ENCODE measurements at regions not wholly inside any gene's neighbourhood (a gene's known extent, or its start where the extent isn't known, plus 50 kb on each side); places are given as distances from the start of the nearest gene placed in this dataset.

GRCh38 chr4:143771269-143771668 lies 70.8 kb upstream of the FREM3 start:
- H3K4me3 ChIP-seq (ENCODE audit: low read depth, low read length) = no peak overlapping the region
- TF ChIP-seq, protein P1, sequence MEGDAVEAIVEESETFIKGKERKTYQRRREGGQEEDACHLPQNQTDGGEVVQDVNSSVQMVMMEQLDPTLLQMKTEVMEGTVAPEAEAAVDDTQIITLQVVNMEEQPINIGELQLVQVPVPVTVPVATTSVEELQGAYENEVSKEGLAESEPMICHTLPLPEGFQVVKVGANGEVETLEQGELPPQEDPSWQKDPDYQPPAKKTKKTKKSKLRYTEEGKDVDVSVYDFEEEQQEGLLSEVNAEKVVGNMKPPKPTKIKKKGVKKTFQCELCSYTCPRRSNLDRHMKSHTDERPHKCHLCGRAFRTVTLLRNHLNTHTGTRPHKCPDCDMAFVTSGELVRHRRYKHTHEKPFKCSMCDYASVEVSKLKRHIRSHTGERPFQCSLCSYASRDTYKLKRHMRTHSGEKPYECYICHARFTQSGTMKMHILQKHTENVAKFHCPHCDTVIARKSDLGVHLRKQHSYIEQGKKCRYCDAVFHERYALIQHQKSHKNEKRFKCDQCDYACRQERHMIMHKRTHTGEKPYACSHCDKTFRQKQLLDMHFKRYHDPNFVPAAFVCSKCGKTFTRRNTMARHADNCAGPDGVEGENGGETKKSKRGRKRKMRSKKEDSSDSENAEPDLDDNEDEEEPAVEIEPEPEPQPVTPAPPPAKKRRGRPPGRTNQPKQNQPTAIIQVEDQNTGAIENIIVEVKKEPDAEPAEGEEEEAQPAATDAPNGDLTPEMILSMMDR (IDR thresholded peaks at IDR 0.05; ENCODE audit: low read depth, low read length, missing control alignments) = no peak
- no peak for DNase-seq (ENCODE audit: low read depth)

DNA sequence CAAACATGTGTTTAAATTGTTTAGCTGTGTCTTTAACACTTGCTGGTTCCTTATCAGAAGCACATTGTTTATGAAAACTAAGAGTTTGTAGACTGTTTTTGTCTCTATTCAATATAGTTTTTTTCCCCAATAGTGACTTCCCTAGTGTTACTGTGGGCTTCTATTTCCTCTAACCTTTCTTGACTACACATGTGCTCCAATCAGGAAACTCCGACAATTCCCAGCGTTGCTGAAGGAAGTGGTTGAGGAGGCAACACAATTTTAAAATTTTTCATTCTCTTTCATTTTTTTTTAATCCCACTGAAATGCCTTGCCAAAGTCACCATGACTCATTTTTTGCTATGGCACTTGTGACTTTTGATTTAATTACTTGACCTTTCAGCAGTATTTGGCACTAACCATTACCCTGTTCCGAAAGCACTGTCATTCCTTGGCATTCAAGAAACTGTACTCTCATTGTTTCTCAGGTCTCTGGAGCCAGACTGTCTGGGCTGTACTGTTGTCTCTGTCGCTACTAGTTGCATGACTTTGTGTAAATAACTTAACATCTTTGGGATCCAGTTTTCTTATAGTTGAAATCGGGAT lies 67.6 kb upstream of the FREM3 start:
- H3K4me3 ChIP-seq (ENCODE audit: low read depth, low read length) = no peak overlapping the region
- TF ChIP-seq, protein P1 (IDR thresholded peaks at IDR 0.05; ENCODE audit: low read depth, low read length, missing control alignments) = no peak
- DNase-seq (ENCODE audit: low read depth) = no peak

GRCh38 chr4:143763587-143763986 lies 63.1 kb upstream of the FREM3 start:
- no peak overlapping the region for H3K4me3 ChIP-seq (ENCODE audit: low read depth, low read length)
- TF ChIP-seq, protein P1 (IDR thresholded peaks at IDR 0.05; ENCODE audit: low read depth, low read length, missing control alignments) = no peak
- DNase-seq (ENCODE audit: low read depth) = no peak

- H3K4me3 ChIP-seq (ENCODE audit: low read depth, low read length) = no peak overlapping the region
- no peak for DNase-seq (ENCODE audit: low read depth)
- TF ChIP-seq, protein P1 (IDR thresholded peaks at IDR 0.05; ENCODE audit: low read depth, low read length, missing control alignments) = no peak
These were observed 62.0 kb upstream of the FREM3 start for GRCh38 chr4:143762511-143762910.

Measured in GM12864 (cell line).